HG03039 (cell line): ENCODE measurements at regions not wholly inside any gene's neighbourhood (a gene's known extent, or its start where the extent isn't known, plus 50 kb on each side); places are given as distances from the start of the nearest gene placed in this dataset.

ENCODE experiments used
- ATAC-seq: cut with Tn5 transposase; IDR thresholded peaks from one replicate; pipeline ENCODE4 v1.9.1; 2021; ENCODE audit warnings: mild to moderate bottlenecking, moderate library complexity; ENCODE audit not compliant: unreplicated experiment

- ATAC-seq = no peak
Measured at GRCh38 chr16:50932348-50932935, 190.6 kb downstream of the CYLD start.

GRCh38 chr16:50928065-50928464 is 186.2 kb downstream of the CYLD start:
- ATAC-seq = no peak

GRCh38 chr16:50925758-50926357 is 184.0 kb downstream of the CYLD start:
- no peak for ATAC-seq

DNA sequence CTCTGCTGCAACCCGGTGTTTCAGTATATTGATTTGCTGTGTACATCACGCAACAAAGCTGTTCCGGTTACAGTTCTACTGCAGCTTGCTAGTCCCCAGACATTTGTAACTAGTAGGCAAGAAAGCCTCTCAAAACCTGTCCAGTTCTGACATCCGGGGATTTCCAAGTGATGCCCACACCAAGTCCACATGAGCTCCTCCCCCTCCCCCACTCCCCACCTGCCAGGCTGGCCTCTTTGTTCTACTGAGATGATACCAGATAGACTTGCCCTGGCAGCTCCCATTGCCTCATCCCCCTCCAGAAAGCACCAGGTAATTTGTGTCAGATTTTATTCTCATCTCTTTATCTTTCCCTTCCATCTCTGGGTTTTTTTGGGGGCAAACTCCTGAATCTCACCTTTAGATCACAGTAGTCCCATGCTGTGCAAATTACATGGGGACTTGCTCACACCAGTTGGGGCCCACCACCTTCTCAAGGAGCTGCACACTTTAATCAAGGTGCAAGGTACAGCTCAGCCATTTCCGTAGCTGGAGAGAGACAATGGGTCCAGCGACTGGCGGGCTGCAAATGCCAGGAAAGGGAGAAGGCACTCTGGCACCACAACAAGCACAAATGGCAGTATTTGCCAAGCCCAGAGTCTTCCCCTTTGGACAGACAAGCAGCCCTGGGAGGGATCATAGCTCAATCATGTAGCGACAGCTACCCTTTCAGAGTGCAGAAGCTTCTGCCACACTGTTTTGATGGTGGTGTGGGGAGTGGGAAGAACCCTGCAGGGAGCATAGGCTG is 183.1 kb downstream of the CYLD start:
- no peak for ATAC-seq

- ATAC-seq = no peak
Measured at GRCh38 chr16:50917950-50918703, 176.2 kb downstream of the CYLD start.

GRCh38 chr16:50916040-50916439 is 174.2 kb downstream of the CYLD start:
- no peak for ATAC-seq

DNA sequence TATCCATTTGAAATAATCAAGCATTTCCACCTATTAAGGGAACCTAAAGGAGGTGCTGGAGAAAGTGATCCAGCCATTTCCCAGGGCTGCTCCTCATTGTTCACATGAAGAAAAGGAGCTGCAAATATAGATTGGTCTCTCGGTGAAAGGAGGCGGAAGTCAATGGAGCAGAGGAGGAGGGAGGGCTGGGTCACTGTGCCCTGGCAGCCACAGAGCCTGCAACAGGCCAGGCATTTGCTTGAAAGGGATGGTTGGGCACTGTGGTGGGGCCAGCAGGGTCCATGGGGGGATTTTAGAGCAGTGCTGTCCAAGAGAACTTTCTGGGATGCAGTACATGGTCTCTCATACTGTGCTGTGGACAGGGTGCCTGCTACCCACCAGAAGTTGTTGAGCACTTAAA is 173.2 kb downstream of the CYLD start:
- ATAC-seq = no peak

DNA sequence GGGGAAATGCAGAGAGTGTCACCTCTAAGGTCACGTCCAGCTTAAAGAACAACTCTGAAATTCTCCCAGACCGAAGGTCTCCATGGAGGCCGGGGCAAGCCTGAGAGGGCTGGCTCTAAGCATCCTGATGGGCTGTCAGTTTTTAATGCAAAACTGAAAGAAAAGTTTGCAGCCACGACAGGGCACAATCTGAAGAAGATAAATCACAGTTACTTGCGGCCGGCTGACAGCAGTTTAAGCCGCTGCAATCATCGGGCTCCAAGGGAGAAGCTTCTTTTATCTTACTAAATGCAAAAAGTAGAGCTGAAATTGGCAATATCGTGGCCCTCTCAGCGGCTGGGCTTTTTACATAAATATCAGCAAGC is 168.8 kb downstream of the CYLD start:
- ATAC-seq = no peak

- no peak for ATAC-seq
Measured at GRCh38 chr16:50909831-50910735, 168.2 kb downstream of the CYLD start.

DNA sequence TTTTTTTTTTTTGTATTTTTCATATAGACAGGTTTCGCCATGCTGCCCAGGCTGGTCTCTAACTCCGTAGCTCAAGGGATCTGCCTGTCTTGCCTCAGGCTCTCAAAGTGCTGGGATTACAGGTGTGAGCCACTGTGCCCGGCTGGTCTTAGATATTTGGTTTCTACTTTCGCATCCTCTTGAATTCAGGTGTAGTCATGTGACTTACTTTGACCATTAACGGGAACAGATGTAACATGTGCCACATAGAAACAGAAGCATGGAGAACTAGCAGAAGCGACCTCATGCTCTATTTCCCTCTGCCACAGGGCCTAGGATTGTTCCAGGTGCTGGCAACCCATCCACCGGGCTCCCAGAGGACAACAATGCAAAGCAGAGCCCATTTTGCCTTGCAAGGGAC is 166.6 kb downstream of the CYLD start:
- no peak for ATAC-seq

DNA sequence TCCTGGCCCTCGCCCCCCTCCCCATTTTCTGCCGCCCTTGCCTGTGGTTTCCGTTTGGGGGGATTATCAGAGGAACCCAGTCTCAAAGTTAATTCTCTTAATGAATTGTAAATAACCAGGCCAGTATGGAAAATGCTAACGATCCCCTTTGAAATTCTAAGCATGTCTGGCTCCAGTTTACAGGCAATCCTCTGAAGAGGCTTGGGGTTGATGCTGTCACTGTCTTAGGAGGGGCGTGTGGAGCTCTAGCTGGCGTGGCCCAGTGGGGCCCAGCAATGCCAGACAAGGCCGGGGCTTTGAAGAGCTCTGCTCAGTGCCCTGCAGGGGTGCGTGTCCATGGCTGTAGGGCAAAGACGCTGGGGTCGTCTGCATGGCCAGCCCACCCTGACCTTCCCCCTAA is 164.6 kb downstream of the CYLD start:
- no peak for ATAC-seq

DNA sequence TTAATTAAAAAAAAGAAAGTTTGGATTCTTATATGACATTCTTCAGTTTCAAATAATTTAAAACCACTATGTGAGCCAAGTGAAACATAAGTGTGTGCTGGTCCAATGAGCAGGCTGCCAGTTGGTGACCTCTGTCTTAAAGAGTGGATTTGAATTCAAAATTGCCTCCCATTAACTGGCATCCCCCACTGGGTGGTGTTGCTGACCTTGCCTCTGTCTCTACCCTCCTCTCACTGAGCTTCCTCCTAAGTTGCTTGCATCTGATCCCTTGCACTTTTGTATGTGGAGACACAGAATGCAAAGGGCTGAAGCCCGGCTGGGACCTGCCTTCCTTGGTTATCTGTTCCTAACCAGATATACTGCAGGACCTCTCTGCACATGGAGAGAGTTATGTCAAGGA is 160.6 kb downstream of the CYLD start:
- no peak for ATAC-seq

GRCh38 chr16:50901062-50901461 is 159.2 kb downstream of the CYLD start:
- ATAC-seq = no peak

DNA sequence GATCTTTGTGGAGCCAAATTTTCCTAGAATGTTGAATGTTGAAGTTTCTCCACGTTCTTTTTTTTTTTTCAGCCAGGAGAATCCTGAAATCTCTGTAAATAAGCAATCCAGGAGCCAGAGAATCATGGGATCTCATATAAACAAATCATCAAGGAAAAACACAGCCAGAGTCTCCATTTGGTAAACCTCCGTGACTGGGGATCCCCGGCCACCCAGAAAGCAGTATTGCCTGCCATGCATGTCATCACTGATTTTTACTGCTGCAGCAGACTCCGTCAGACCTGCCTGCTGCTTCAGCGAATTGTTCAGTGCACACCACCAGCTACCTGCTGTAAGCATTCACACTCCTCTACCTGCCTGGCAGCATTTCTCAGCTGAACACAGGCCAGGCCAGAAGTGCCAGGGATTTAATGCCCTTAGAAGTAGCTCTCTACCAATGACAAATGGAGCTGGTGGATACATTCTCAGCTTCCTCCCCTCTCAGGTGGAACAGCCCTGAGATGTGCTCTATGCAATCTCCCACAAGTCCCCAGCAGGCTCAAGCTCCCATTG is 158.6 kb downstream of the CYLD start:
- ATAC-seq = no peak

DNA sequence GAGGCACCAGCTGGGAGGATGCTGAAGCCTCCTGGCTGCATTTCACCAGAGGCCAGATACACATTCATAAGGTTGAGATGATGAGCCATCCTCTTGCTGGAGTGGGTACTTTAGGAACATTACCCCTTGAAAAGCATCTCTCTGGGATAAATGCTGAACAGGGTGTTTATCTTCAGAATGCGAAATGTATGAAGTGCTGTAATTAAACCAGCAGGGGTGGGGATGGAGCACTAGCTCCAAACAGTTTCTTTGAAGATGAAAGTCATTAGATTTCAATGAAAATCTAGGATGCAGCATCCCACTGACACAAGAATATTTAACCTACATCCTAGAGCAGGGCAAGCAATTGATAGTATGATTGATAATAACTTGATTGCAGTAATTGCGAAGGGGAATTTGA is 158.1 kb downstream of the CYLD start:
- no peak for ATAC-seq

DNA sequence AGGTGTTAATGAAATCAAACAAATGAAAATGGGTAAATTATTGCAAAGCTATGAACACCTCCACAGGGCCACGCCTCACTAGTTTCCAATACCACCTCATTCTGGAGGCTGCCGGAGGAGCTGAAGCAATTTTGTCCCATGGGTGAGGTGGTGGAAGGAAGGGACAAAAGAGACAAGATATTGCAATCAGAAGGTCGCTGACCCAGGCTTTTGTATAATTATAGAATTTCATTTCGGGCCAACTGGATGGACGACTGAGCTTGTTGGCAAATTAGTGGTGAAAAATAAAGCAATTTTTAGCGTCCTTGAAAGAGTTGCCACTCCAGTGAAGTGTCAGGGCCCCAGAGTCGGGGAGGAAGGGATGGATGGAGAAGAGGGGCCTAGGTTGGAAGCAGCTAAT is 147.9 kb downstream of the CYLD start:
- ATAC-seq = no peak

- ATAC-seq = no peak
Measured at GRCh38 chr16:50889276-50889675, 147.4 kb downstream of the CYLD start.

DNA sequence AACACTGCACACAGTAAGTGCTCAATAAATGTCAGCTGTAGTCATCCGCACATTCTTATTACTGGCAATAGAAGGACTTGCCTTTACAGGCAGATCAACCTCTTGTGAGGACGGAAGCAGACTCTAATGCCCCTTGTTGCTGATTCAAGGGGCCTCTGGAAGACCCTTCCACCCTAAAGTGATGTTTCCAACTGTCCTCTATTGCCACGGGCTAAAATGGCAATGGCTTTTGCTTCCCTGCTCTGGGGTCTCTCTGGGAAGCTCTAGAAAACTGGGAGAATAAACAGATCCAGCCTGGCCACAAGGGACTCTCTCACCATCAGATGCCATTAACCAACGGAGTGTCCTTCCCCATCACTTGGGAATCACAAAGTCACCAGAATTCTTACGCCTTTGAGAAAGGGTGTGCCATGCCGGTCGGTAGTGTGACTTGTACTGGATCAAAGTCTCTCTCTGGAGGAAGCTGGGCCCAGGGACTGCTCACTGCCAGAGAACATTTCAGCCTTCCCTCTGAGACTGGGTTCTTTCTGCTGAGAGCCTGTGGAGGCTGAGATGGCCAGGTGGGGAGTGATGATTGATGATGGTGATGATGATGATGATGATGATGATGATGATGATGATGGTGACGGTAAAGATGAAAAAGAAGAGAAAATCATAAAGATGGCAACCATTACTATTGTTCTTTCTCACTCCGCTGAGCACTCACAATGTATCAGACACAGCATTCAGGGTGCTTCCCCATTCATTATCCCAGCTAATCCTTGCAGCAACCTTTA is 146.8 kb downstream of the CYLD start:
- ATAC-seq = no peak

- ATAC-seq = no peak
Measured at GRCh38 chr16:50887500-50888298, 145.8 kb downstream of the CYLD start.
